ENCODE measurements at regions not wholly inside any gene's neighbourhood (a gene's known extent, or its start where the extent isn't known, plus 50 kb on each side); places are given as distances from the start of the nearest gene placed in this dataset.

DNA sequence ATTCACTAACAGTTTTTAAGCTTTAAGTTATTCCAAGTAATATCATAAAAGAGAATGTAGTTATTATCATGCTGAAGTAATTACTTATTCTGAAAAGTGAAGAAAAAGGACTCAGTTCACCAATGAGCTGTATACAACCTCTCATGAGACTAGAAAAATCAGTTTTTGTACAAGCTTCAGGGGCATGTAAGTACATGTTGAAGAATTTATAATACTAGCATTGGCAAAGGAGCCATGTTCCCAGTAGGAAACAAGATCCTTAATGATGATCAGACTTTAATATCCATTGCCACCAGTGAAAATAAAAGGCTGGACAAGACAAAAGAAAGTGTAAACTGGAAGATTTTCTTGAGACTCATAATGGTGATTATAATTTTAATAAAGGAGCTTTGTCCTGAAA is 532.8 kb downstream of the PLOD2 start:
- TF ChIP-seq, protein P1, sequence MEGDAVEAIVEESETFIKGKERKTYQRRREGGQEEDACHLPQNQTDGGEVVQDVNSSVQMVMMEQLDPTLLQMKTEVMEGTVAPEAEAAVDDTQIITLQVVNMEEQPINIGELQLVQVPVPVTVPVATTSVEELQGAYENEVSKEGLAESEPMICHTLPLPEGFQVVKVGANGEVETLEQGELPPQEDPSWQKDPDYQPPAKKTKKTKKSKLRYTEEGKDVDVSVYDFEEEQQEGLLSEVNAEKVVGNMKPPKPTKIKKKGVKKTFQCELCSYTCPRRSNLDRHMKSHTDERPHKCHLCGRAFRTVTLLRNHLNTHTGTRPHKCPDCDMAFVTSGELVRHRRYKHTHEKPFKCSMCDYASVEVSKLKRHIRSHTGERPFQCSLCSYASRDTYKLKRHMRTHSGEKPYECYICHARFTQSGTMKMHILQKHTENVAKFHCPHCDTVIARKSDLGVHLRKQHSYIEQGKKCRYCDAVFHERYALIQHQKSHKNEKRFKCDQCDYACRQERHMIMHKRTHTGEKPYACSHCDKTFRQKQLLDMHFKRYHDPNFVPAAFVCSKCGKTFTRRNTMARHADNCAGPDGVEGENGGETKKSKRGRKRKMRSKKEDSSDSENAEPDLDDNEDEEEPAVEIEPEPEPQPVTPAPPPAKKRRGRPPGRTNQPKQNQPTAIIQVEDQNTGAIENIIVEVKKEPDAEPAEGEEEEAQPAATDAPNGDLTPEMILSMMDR (IDR thresholded peaks at IDR 0.05): no peak
- TF ChIP-seq POLR2A (IDR thresholded peaks at IDR 0.05): no peak
